GM12878 (cell line): ENCODE measurements at regions not wholly inside any gene's neighbourhood (a gene's known extent, or its start where the extent isn't known, plus 50 kb on each side); places are given as distances from the start of the nearest gene placed in this dataset.
A peak's percentile ranks its signal among the peaks of the same experiment; 100 is the strongest.

ENCODE experiments used
- ATAC-seq: fragments of 200-7000 bp; cut with Tn5 transposase; 3 replicates; pipeline ENCODE4 v1.9.1; 2020; ENCODE audit warnings: mild to moderate bottlenecking, moderate library complexity
- BruUV-seq: library from RNA; stranded (reverse); fragments of 400-500 nt; replicated peaks from 2 replicates; lab custom pipeline; 2021; lab: Mats Ljungman, UMichigan
- CTCF ChIA-PET: fragments of 300-600 bp; sonication (Branson Sonifier 250); formaldehyde crosslinking; extraction: SDS; loops from one replicate; lab custom pipeline; 2021; ENCODE audit warnings: inconsistent platforms; lab: Yijun Ruan, JAX
- POLR2A ChIA-PET: fragments of 350-600 bp; formaldehyde crosslinking; extraction: SDS; loops from one replicate; lab custom pipeline; 2021; ENCODE audit warnings: inconsistent platforms; lab: Charles Lee
- RAD21 ChIA-PET: fragments of 300-600 bp; sonication (Branson Sonifier 250); formaldehyde crosslinking; loops from one replicate; lab custom pipeline; 2023; ENCODE audit warnings: antibody characterized with exemption; ENCODE audit not compliant: unreplicated experiment; lab: Charles Lee
- SMC1A ChIA-PET: fragments of 300-600 bp; sonication (Branson Sonifier 250); formaldehyde crosslinking; loops from one replicate; lab custom pipeline; 2023; ENCODE audit not compliant: unreplicated experiment, uncharacterized antibody; lab: Charles Lee
- DNase-seq: peaks from one replicate; pipeline ENCODE4 v3.0.0-alpha.2; 2011; ENCODE audit warnings: low read depth, low spot score
- FAIRE-seq: peaks from 3 replicates; lab custom pipeline; 2011; peaks lifted over from hg19 to GRCh38; lab: Jason Lieb, UNC
- H2AFZ ChIP-seq: 2 replicates; pipeline ENCODE4 v1.6.0; 2011; ENCODE audit warnings: low read depth, low read length, control low read depth; ENCODE audit not compliant: control insufficient read depth
- H3K27ac ChIP-seq: 2 replicates; pipeline ENCODE4 v1.5.1; 2011; ENCODE audit warnings: control low read depth; ENCODE audit not compliant: control insufficient read depth, insufficient read depth
- H3K27me3 ChIP-seq, 2 experiments: replicated peaks in 1 of 2; 2 replicates each; pipeline versions ENCODE4 v1.6.0 to v1.6.1; 2011; ENCODE audit warnings: low read length in 1 of 2; ENCODE audit not compliant: control insufficient read depth in 2 of 2, insufficient read depth in 2 of 2
- H3K36me3 ChIP-seq, 2 experiments: 2 replicates each; pipeline ENCODE4 v1.5.1; 2011; ENCODE audit warnings: low read length in 1 of 2; ENCODE audit not compliant: control insufficient read depth in 2 of 2, insufficient read depth in 2 of 2
- H3K4me1 ChIP-seq: 2 replicates; pipeline ENCODE4 v1.6.1; 2011; ENCODE audit warnings: mild to moderate bottlenecking, low read length, moderate library complexity, mixed read lengths; ENCODE audit not compliant: control insufficient read depth, insufficient read depth
- H3K4me2 ChIP-seq: 2 replicates; pipeline ENCODE4 v1.6.0; 2011; ENCODE audit warnings: control low read depth; ENCODE audit not compliant: control insufficient read depth, insufficient read depth
- H3K4me3 ChIP-seq: fragments of 200-600 bp; sonication (generic); 2 replicates; pipeline ENCODE4 v1.5.1; 2016
- H3K79me2 ChIP-seq: 2 replicates; pipeline ENCODE4 v1.6.0; 2011; ENCODE audit warnings: low read length; ENCODE audit not compliant: control insufficient read depth, insufficient read depth
- H3K9ac ChIP-seq: 2 replicates; pipeline ENCODE4 v1.8.0; 2011; ENCODE audit warnings: low read length, control low read depth, mixed read lengths; ENCODE audit not compliant: control insufficient read depth, insufficient read depth
- H3K9me3 ChIP-seq: replicated peaks from 3 replicates; pipeline ENCODE4 v1.5.1; 2011; ENCODE audit warnings: mild to moderate bottlenecking, low read length; ENCODE audit not compliant: control insufficient read depth, insufficient read depth
- H4K20me1 ChIP-seq: 2 replicates; pipeline ENCODE4 v1.6.0; 2011; ENCODE audit not compliant: control insufficient read depth, insufficient read depth
- ATF7 ChIP-seq: fragments of 450-650 bp; IDR thresholded peaks from 2 replicates; pipeline ENCODE4 v1.6.1; 2016; ENCODE audit warnings: low read depth, mild to moderate bottlenecking
- KAT2A ChIP-seq: conservative IDR thresholded peaks from 2 replicates; pipeline ENCODE4 v1.6.1; 2011; ENCODE audit warnings: low read depth, low read length; ENCODE audit not compliant: control insufficient read depth
- MTA2 ChIP-seq: fragments of 450-650 bp; IDR thresholded peaks from 2 replicates; pipeline ENCODE4 v1.6.1; 2016; ENCODE audit warnings: low read depth, mild to moderate bottlenecking, moderate library complexity
- NR2C2 ChIP-seq: IDR thresholded peaks from 2 replicates; pipeline ENCODE4 v1.6.1; 2011; ENCODE audit warnings: borderline replicate concordance, low read depth; ENCODE audit not compliant: control insufficient read depth, insufficient read length
- PAX8 ChIP-seq: fragments of 450-650 bp; IDR thresholded peaks from 2 replicates; pipeline ENCODE4 v1.6.1; 2017; ENCODE audit warnings: mild to moderate bottlenecking, moderate library complexity
- RFX5 ChIP-seq: IDR thresholded peaks from 2 replicates; pipeline ENCODE4 v1.6.1; 2011; ENCODE audit warnings: low read depth, low read length, improper control_type of control experiment
- SIX5 ChIP-seq: IDR thresholded peaks from 2 replicates; pipeline ENCODE4 v1.6.1; 2011; ENCODE audit warnings: mild to moderate bottlenecking, low read depth, low read length, moderate library complexity; ENCODE audit not compliant: severe bottlenecking
- TCF3 ChIP-seq: IDR thresholded peaks from 2 replicates; pipeline ENCODE4 v1.6.1; 2012; ENCODE audit warnings: low read depth, mild to moderate bottlenecking, low read length, borderline replicate concordance; ENCODE audit not compliant: insufficient read depth
- ZBTB33 ChIP-seq: fragments of 450-650 bp; IDR thresholded peaks from 2 replicates; pipeline ENCODE4 v1.6.1; 2017; ENCODE audit warnings: mild to moderate bottlenecking
- WGBS: methylation state at CpG from one replicate; pipeline ENCODE4 v1.1.6; 2016; ENCODE audit warnings: low lambda C conversion rate; ENCODE audit not compliant: insufficient replicate concordance, insufficient coverage; ENCODE audit errors: missing lambda C conversion rate; 5-methylcytosine and 5-hydroxymethylcytosine counted together
- in situ Hi-C: fragments of 300-500 bp; cut with MboI; formaldehyde crosslinking; loops from 9 replicates; pipeline ENCODE4 v1.14.3; 2018; ENCODE audit warnings: mixed read lengths
- intact Hi-C: fragments of 100-400 bp; cut with micrococcal nuclease; formaldehyde crosslinking; loops from one replicate; pipeline ENCODE4 v1.14.2; 2022; ENCODE audit not compliant: unreplicated experiment

- TF ChIP-seq PAX8 (no peak), MTA2 (no peak), NR2C2 (no peak), ATF7 (no peak), ZBTB33 (no peak), RFX5 (no peak), KAT2A (no peak), TCF3 (no peak)
Observed at GRCh38 chr6:14047151-14047740, 70.3 kb upstream of the CD83 start (continued).

GRCh38 chr6:14048837-14049236 lies 68.7 kb upstream of the CD83 start:
- no peak overlapping the region for H3K27ac ChIP-seq
- H3K4me1 ChIP-seq, result no peaks in the 10 kb centered on the region
- TF ChIP-seq SIX5 (no peak), ATF7 (peak; percentile 31; the same call in 1 of the 2 replicates)
- H3K4me3 ChIP-seq, result no peak overlapping the region
- ChIA-PET POLR2A (interaction anchor here (0.6 kb wide), 1 partner anchor 62 kb away, joined by 3 read pairs; no protein-coding TSS in a partner anchor), RAD21 (interaction anchor here (1.2 kb wide), 1 partner anchor 95 kb away, joined by 3 read pairs; no protein-coding TSS in a partner anchor), CTCF (interaction anchor here (0.9 to 7.9 kb wide), 4 partner anchors 16 to 179 kb away, joined by 3 to 157 read pairs (median 96); no protein-coding TSS in a partner anchor), SMC1A (interaction anchor here (0.9 to 4.0 kb wide), 5 partner anchors 11 to 138 kb away, joined by 3 to 43 read pairs (median 26); no protein-coding TSS in a partner anchor)
- H3K4me2 ChIP-seq, result no peak overlapping the region
- peaks cover 2 to 5% of the 10 kb centered on the region in 2 experiments; a peak in 2 of 4 replicates for H3K27me3 ChIP-seq
- BruUV-seq, result no TSS peak
- H3K9ac ChIP-seq, result no peak overlapping the region
- H3K36me3 ChIP-seq, result no peaks in the 10 kb centered on the region
- DNase-seq (no peak), ATAC-seq (no peak), FAIRE-seq (no peak)
- no peaks in the 10 kb centered on the region for H3K79me2 ChIP-seq
- H3K9me3 ChIP-seq, result no peaks in the 10 kb centered on the region; the same call in 2 of the 3 replicates
- WGBS, result 33% methylated on average over 3 of the region's 3 CpGs
- H2AFZ ChIP-seq, result no peak overlapping the region
- H4K20me1 ChIP-seq, result no peaks in the 10 kb centered on the region
- in situ Hi-C loops, result no loop called here
- intact Hi-C loops, result loop anchor here (5.0 kb wide), 1 partner anchor 93 kb away; no protein-coding TSS in a partner anchor
